ENCODE measurements at regions not wholly inside any gene's neighbourhood (a gene's known extent, or its start where the extent isn't known, plus 50 kb on each side); places are given as distances from the start of the nearest gene placed in this dataset.

DNA sequence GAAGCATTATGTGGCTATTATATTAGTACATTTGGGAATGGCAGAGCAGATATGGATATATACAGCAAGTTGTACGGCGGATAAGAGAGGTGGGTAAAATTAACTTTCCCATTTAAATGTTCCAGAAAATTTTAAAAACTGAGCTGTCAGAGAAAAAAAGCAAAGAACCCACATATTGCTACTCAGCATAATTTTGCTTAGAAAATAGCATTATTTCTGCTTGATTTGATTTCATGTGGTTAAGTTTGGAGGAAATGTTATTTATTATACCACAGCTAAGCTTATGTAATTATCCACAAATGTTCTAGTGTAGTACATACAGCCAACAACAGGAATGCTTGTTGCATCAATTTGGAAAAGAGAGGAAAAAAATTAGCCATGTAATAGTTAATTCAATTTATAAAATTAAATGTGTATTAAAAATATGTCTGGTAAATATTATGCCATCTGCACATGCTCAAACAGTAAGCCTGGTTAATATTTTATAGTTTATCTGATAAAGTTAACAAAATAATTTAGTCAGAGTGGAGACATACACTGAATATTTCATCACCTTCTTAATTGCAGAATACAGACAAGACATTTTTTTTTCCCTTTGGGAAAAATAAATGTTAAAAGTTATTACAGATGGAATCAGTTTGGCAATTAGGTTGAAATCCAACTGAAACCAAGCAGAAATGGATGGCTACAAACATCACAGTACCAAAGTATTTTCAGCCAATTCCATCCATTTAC, 172.1 kb upstream of the ID4 start:
- no peaks in the 10 kb centered on the region for H3K27me3 ChIP-seq (ENCODE audit: insufficient read depth, poor library complexity, severe bottlenecking)
- no peaks in the 10 kb centered on the region for H3K9me3 ChIP-seq (ENCODE audit: severe bottlenecking)
- ATAC-seq (ENCODE audit: low read depth) (no peak), DNase-seq (ENCODE audit: low spot score) (no peak)
- no peaks in the 10 kb centered on the region for H3K36me3 ChIP-seq (ENCODE audit: low read depth)
- TF ChIP-seq, protein P1, sequence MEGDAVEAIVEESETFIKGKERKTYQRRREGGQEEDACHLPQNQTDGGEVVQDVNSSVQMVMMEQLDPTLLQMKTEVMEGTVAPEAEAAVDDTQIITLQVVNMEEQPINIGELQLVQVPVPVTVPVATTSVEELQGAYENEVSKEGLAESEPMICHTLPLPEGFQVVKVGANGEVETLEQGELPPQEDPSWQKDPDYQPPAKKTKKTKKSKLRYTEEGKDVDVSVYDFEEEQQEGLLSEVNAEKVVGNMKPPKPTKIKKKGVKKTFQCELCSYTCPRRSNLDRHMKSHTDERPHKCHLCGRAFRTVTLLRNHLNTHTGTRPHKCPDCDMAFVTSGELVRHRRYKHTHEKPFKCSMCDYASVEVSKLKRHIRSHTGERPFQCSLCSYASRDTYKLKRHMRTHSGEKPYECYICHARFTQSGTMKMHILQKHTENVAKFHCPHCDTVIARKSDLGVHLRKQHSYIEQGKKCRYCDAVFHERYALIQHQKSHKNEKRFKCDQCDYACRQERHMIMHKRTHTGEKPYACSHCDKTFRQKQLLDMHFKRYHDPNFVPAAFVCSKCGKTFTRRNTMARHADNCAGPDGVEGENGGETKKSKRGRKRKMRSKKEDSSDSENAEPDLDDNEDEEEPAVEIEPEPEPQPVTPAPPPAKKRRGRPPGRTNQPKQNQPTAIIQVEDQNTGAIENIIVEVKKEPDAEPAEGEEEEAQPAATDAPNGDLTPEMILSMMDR (IDR thresholded peaks at IDR 0.05; ENCODE audit: poor library complexity, severe bottlenecking), result no peak
- H3K4me3 ChIP-seq (ENCODE audit: severe bottlenecking), result no peak overlapping the region
- H3K4me1 ChIP-seq (ENCODE audit: insufficient read depth, poor library complexity, severe bottlenecking), result no peaks in the 10 kb centered on the region
- H3K27ac ChIP-seq (ENCODE audit: poor library complexity, severe bottlenecking), result no peak overlapping the region

DNA sequence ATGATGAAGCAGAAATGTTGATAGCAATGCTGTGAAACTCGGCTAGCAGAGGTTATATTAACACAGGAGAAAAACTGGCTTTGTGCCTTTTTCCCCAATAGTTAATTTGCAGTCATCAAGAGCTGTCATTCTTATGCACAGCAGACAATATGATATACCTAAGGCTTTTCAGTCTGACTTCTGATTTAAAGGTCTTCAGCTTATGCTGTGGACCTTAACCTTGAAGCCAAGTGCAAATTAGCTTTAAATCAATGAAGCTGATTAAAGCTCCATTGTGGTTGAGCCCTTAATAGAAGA, 171.6 kb upstream of the ID4 start:
- H3K9me3 ChIP-seq (ENCODE audit: severe bottlenecking), result no peaks in the 10 kb centered on the region
- ATAC-seq (ENCODE audit: low read depth) (no peak), DNase-seq (ENCODE audit: low spot score) (no peak)
- TF ChIP-seq, protein P1 (IDR thresholded peaks at IDR 0.05; ENCODE audit: poor library complexity, severe bottlenecking), result no peak
- H3K4me1 ChIP-seq (ENCODE audit: insufficient read depth, poor library complexity, severe bottlenecking), result no peaks in the 10 kb centered on the region
- no peaks in the 10 kb centered on the region for H3K27me3 ChIP-seq (ENCODE audit: insufficient read depth, poor library complexity, severe bottlenecking)
- H3K27ac ChIP-seq (ENCODE audit: poor library complexity, severe bottlenecking), result no peak overlapping the region
- no peak overlapping the region for H3K4me3 ChIP-seq (ENCODE audit: severe bottlenecking)
- no peaks in the 10 kb centered on the region for H3K36me3 ChIP-seq (ENCODE audit: low read depth)

DNA sequence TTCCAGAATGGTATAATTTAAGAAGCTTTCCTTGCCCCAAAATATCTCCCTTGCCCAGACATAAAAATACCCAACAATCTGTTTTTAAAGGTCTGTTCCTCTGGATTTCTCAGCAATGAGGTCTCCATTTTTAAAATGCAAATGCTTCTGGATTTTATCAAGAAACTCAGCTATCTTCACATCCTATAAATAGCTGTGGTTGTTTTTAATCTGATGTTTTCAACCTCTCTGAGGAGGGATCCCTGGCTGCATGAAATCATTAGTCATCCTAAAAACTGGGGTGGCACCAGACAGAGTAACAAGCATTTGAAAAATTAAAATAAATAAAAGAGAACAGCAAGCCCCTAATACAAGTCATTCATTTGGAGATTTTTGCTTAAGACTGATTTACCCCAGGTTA, 168.5 kb upstream of the ID4 start:
- no peaks in the 10 kb centered on the region for H3K9me3 ChIP-seq (ENCODE audit: severe bottlenecking)
- H3K27me3 ChIP-seq (ENCODE audit: insufficient read depth, poor library complexity, severe bottlenecking), result no peaks in the 10 kb centered on the region
- DNase-seq (ENCODE audit: low spot score) (no peak), ATAC-seq (ENCODE audit: low read depth) (no peak)
- TF ChIP-seq, protein P1 (IDR thresholded peaks at IDR 0.05; ENCODE audit: poor library complexity, severe bottlenecking), result no peak
- H3K4me1 ChIP-seq (ENCODE audit: insufficient read depth, poor library complexity, severe bottlenecking), result no peaks in the 10 kb centered on the region
- no peak overlapping the region for H3K4me3 ChIP-seq (ENCODE audit: severe bottlenecking)
- H3K36me3 ChIP-seq (ENCODE audit: low read depth), result no peaks in the 10 kb centered on the region
- no peak overlapping the region for H3K27ac ChIP-seq (ENCODE audit: poor library complexity, severe bottlenecking)

DNA sequence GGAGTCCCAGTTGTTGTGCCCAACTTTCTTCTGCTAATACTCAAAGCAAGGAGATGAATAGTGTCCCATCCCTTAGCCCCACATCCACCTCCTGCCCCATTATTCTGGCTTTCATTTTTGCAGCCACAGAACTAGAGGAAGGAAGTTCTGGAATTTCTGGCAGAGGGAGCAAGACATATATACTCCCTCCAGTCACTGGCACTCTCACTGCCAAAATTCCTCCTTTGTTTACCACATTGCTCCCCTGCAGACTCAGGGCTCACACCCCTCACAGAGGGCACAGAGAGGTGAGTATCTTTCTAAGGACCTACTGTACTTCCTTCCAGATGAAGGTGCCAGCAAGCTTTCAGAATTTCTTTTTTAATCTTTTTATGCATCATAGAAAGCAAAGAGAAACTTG, 168.0 kb upstream of the ID4 start:
- H3K9me3 ChIP-seq (ENCODE audit: severe bottlenecking), result no peaks in the 10 kb centered on the region
- H3K36me3 ChIP-seq (ENCODE audit: low read depth), result no peaks in the 10 kb centered on the region
- ATAC-seq (ENCODE audit: low read depth) (no peak), DNase-seq (ENCODE audit: low spot score) (no peak)
- H3K4me3 ChIP-seq (ENCODE audit: severe bottlenecking), result no peak overlapping the region
- no peak overlapping the region for H3K27ac ChIP-seq (ENCODE audit: poor library complexity, severe bottlenecking)
- no peaks in the 10 kb centered on the region for H3K4me1 ChIP-seq (ENCODE audit: insufficient read depth, poor library complexity, severe bottlenecking)
- H3K27me3 ChIP-seq (ENCODE audit: insufficient read depth, poor library complexity, severe bottlenecking), result no peaks in the 10 kb centered on the region
- TF ChIP-seq, protein P1 (IDR thresholded peaks at IDR 0.05; ENCODE audit: poor library complexity, severe bottlenecking), result no peak

DNA sequence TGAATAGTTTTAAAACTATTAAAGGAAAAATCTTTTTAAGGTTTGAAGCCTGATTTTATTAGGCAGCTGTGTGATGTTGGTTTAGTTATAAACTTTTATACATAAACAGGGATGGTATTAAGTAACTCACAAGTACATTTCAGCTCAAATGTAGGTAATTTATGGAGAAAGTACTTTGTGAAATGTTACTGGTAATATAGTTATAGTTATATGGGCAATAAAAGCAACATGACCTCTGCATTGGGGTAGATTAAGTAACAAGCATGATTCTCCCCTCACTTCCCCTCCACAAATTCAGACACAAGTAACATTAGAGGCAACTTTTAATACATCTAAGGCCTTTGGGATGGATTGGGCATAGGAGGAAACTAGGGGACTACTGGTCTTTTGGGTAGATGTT, 154.3 kb upstream of the ID4 start:
- TF ChIP-seq, protein P1 (IDR thresholded peaks at IDR 0.05; ENCODE audit: poor library complexity, severe bottlenecking), result no peak
- Histone ChIP-seq H3K9me3 (ENCODE audit: severe bottlenecking) (no peaks in the 10 kb centered on the region), H3K27ac (ENCODE audit: poor library complexity, severe bottlenecking) (no peak overlapping the region), H3K36me3 (ENCODE audit: low read depth) (no peaks in the 10 kb centered on the region), H3K4me1 (ENCODE audit: insufficient read depth, poor library complexity, severe bottlenecking) (no peaks in the 10 kb centered on the region), H3K27me3 (ENCODE audit: insufficient read depth, poor library complexity, severe bottlenecking) (peaks cover 5% of the 10 kb centered on the region), H3K4me3 (ENCODE audit: severe bottlenecking) (no peak overlapping the region)
- no peak for DNase-seq (ENCODE audit: low spot score)
- no peak for ATAC-seq (ENCODE audit: low read depth)

Data from RWPE2 (cell line).